ENCODE measurements at regions not wholly inside any gene's neighbourhood (a gene's known extent, or its start where the extent isn't known, plus 50 kb on each side); places are given as distances from the start of the nearest gene placed in this dataset.

GRCh38 chr16:6047325-6047724, 949.7 kb upstream of the EEF2KMT start:
- TF ChIP-seq EZH2 (IDR thresholded peaks at IDR 0.05; ENCODE audit: low read depth, unreplicated experiment) (no peak), NANOG (IDR thresholded peaks at IDR 0.05; ENCODE audit: borderline replicate concordance) (no peak), POLR2AphosphoS5 (IDR thresholded peaks at IDR 0.05; ENCODE audit: low read depth) (no peak), CREB1 (CRISPR knock-in tag; IDR thresholded peaks at IDR 0.05; ENCODE audit: low read depth) (no peak)
- TF ChIP-seq, protein P1, sequence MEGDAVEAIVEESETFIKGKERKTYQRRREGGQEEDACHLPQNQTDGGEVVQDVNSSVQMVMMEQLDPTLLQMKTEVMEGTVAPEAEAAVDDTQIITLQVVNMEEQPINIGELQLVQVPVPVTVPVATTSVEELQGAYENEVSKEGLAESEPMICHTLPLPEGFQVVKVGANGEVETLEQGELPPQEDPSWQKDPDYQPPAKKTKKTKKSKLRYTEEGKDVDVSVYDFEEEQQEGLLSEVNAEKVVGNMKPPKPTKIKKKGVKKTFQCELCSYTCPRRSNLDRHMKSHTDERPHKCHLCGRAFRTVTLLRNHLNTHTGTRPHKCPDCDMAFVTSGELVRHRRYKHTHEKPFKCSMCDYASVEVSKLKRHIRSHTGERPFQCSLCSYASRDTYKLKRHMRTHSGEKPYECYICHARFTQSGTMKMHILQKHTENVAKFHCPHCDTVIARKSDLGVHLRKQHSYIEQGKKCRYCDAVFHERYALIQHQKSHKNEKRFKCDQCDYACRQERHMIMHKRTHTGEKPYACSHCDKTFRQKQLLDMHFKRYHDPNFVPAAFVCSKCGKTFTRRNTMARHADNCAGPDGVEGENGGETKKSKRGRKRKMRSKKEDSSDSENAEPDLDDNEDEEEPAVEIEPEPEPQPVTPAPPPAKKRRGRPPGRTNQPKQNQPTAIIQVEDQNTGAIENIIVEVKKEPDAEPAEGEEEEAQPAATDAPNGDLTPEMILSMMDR (conservative IDR thresholded peaks at IDR 0.05; ENCODE audit: low read depth in 2 of 2) = no peak
- TF ChIP-seq, protein P2, sequence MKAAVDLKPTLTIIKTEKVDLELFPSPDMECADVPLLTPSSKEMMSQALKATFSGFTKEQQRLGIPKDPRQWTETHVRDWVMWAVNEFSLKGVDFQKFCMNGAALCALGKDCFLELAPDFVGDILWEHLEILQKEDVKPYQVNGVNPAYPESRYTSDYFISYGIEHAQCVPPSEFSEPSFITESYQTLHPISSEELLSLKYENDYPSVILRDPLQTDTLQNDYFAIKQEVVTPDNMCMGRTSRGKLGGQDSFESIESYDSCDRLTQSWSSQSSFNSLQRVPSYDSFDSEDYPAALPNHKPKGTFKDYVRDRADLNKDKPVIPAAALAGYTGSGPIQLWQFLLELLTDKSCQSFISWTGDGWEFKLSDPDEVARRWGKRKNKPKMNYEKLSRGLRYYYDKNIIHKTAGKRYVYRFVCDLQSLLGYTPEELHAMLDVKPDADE (IDR thresholded peaks at IDR 0.05) = no peak
